H1 (cell line): ENCODE measurements at regions not wholly inside any gene's neighbourhood (a gene's known extent, or its start where the extent isn't known, plus 50 kb on each side); places are given as distances from the start of the nearest gene placed in this dataset.

ENCODE experiments used
- BRCA1 ChIP-seq: IDR thresholded peaks from 2 replicates; pipeline ENCODE4 v1.6.1; 2012; ENCODE audit warnings: low read depth, low read length, improper control_type of control experiment
- CHD7 ChIP-seq: fragments of 300-600 bp; sonication (generic); IDR thresholded peaks from 2 replicates; pipeline ENCODE4 v1.7.1; 2012; ENCODE audit warnings: low read length, moderate library complexity, mild to moderate bottlenecking, inconsistent platforms; ENCODE audit not compliant: insufficient replicate concordance
- GABPA ChIP-seq: IDR thresholded peaks from 2 replicates; pipeline ENCODE4 v1.6.1; 2011; ENCODE audit warnings: mild to moderate bottlenecking, low read length, moderate library complexity, borderline replicate concordance; ENCODE audit not compliant: insufficient read depth
- NRF1 ChIP-seq: IDR thresholded peaks from 2 replicates; pipeline ENCODE4 v1.6.1; 2011; ENCODE audit warnings: mild to moderate bottlenecking, low read depth, low read length, improper control_type of control experiment
- RNF2 ChIP-seq: fragments of 200-900, 300-1000 bp; sonication (generic); IDR thresholded peaks from 2 replicates; pipeline ENCODE4 v1.7.1; 2016; ENCODE audit warnings: borderline replicate concordance, low read depth, mild to moderate bottlenecking, antibody characterized with exemption, low read length; ENCODE audit not compliant: poor library complexity, severe bottlenecking; ENCODE audit errors: missing control alignments

- TF ChIP-seq CHD7 (no peak), BRCA1 (no peak), NRF1 (no peak), GABPA (no peak), RNF2 (no peak)
Measured at GRCh38 chr16:77117707-77118106, 73.3 kb upstream of the MON1B start (continued).
